Inflammatory macrophage (primary cell): ENCODE measurements at regions not wholly inside any gene's neighbourhood (a gene's known extent, or its start where the extent isn't known, plus 50 kb on each side); places are given as distances from the start of the nearest gene placed in this dataset.

ENCODE experiments used
- DNase-seq, 2 donors: peaks; one replicate each; pipeline ENCODE4 v3.0.0-alpha.2; 2020 to 2022

- no peak for DNase-seq
Observed at GRCh38 chr17:11077673-11078072, 163.3 kb upstream of the SHISA6 start.

GRCh38 chr17:11074451-11074850 lies 166.6 kb upstream of the SHISA6 start:
- no peak for DNase-seq

GRCh38 chr17:11056926-11057325 lies 184.1 kb upstream of the SHISA6 start:
- no peak for DNase-seq

- DNase-seq = no peak
Observed at GRCh38 chr17:11053846-11054245, 187.2 kb upstream of the SHISA6 start.

GRCh38 chr17:11049539-11049938 lies 191.5 kb upstream of the SHISA6 start:
- DNase-seq = no peak

- no peak for DNase-seq
Observed at GRCh38 chr17:11047228-11047627, 193.8 kb upstream of the SHISA6 start.

GRCh38 chr17:11039342-11039741 lies 201.5 kb upstream of the PIRT start:
- no peak for DNase-seq

GRCh38 chr17:11035681-11036080 lies 197.8 kb upstream of the PIRT start:
- DNase-seq = no peak

GRCh38 chr17:11031787-11032186 lies 193.9 kb upstream of the PIRT start:
- no peak for DNase-seq

- DNase-seq = no peak
Observed at GRCh38 chr17:11029791-11030190, 191.9 kb upstream of the PIRT start.

- DNase-seq = no peak
Observed at GRCh38 chr17:11028349-11028748, 190.5 kb upstream of the PIRT start.

- DNase-seq = no peak
Observed at GRCh38 chr17:11026903-11027302, 189.0 kb upstream of the PIRT start.

- no peak for DNase-seq
Observed at GRCh38 chr17:11023639-11024479, 186.0 kb upstream of the PIRT start.

GRCh38 chr17:11006530-11006929 lies 168.6 kb upstream of the PIRT start:
- no peak for DNase-seq

GRCh38 chr17:11005940-11006339 lies 168.1 kb upstream of the PIRT start:
- no peak for DNase-seq

- DNase-seq = no peak
Observed at GRCh38 chr17:11002417-11002816, 164.5 kb upstream of the PIRT start.

GRCh38 chr17:11001651-11002050 lies 163.8 kb upstream of the PIRT start:
- no peak for DNase-seq

- DNase-seq = no peak
Observed at GRCh38 chr17:10999484-10999883, 161.6 kb upstream of the PIRT start.

- no peak for DNase-seq
Observed at GRCh38 chr17:10993126-10993525, 155.2 kb upstream of the PIRT start.

- no peak for DNase-seq
Observed at GRCh38 chr17:10992106-10992880, 154.4 kb upstream of the PIRT start.

- no peak for DNase-seq
Observed at GRCh38 chr17:10987786-10988185, 149.9 kb upstream of the PIRT start.

- DNase-seq = no peak
Observed at GRCh38 chr17:10984220-10984619, 146.3 kb upstream of the PIRT start.

- DNase-seq = no peak
Observed at GRCh38 chr17:10976401-10976800, 138.5 kb upstream of the PIRT start.

GRCh38 chr17:10968007-10968406 lies 130.1 kb upstream of the PIRT start:
- DNase-seq = no peak
